NCI-H1417 treated with DMSO at 0.1 percent for 48 hours (cell line): ENCODE measurements at regions not wholly inside any gene's neighbourhood (a gene's known extent, or its start where the extent isn't known, plus 50 kb on each side); places are given as distances from the start of the nearest gene placed in this dataset.
A peak's percentile ranks its signal among the peaks of the same experiment; 100 is the strongest.

Source experiments
- DNase-seq: peaks from one replicate; lab custom pipeline; 2025; lab: John Stamatoyannopoulos, UW

DNA sequence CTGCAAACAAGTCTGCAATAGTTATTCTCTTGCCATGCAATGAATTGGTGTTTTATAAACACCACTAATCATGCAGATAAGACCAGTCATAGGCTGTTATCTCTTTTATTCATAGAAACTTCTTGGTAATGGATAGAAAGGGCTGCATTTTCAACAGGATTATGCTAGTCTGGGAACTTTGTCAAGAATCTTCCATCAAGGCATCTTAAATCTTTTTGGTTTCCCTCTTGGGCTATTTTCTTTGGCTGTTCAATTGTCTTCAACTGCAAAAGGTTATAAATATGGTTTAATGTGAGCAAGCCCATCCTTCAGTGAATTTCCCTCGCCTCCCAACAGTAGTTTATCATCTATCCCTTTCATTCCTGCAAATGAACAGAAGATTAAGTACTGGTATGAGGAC lies 59.0 kb upstream of the MINAR1 start:
- no peak for DNase-seq

DNA sequence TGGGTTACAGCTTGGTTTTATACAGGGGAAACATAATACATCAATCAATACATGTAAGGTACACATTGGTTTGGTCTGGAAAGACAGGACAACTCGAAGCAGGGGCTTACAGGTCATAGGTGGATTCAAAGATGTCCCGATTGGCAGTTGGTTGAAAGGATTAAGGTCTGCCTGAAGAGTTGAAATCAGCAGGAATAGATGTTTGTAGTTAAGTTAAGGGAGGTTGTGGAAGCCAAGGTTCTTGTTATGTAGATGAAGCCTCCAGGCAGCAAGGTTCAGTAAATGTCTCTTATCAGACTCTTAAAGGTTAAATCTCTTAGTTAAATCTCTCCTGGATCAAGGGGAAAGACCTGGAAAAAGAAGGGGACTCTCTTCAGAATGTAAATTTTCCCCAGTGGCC lies 58.4 kb upstream of the MINAR1 start:
- DNase-seq = no peak

GRCh38 chr15:79376383-79376782 lies 55.8 kb upstream of the MINAR1 start:
- DNase-seq = no peak

DNA sequence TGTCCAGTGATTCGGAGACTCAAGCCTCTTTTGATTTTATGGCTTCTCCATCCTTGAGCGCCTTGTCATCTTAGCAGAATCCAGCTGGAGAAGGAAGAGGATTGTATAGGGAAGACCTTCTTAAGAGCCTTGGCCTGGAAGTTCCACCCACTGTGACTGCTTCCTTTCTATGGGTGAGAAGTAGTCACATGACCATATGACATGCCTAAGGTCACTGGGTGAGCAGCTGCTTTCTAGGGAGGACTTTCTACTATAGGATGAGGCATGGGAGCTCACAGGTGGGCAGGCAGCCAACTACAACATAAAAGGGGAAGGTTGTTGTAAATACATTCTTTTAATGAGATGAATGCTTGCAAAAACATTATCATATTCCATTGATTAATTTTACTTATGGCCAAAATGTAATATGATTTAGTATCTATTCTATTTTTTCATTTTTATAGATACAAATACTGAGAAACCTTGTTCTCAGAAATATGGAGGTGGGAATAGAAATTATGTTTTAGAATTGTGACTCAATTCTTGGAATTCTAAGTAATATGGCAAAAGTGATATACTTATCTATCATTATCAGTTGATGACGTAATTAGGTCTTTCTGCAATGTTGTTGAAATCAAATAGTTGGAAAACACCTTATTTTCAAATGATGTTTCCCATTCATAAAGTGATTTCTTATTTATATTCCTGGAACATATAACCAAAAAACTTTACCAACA lies 53.6 kb upstream of the MINAR1 start:
- no peak for DNase-seq

- DNase-seq = peak; percentile 52
These were observed 51.2 kb upstream of the MINAR1 start for GRCh38 chr15:79380755-79381497.

GRCh38 chr15:79381593-79381992 lies 50.5 kb upstream of the MINAR1 start:
- DNase-seq = no peak
